Activated CD8-positive, alpha-beta T cell treated with anti-CD3 and anti-CD28 coated beads for 36 hours (primary cell): ENCODE measurements at regions not wholly inside any gene's neighbourhood (a gene's known extent, or its start where the extent isn't known, plus 50 kb on each side); places are given as distances from the start of the nearest gene placed in this dataset.

ENCODE experiments used
- ATAC-seq: fragments of 200-7000 bp; cut with Tn5 transposase; one replicate; pipeline ENCODE4 v1.10.0; 2021; ENCODE audit warnings: mild to moderate bottlenecking, moderate library complexity
- CTCF ChIA-PET: fragments of 350-600 bp; sonication (Branson Sonifier 250); formaldehyde crosslinking; loops from one replicate; lab custom pipeline; 2021; ENCODE audit warnings: antibody characterized with exemption; lab: Charles Lee
- POLR2A ChIA-PET: fragments of 350-600 bp; sonication (Branson Sonifier 250); formaldehyde crosslinking; loops from one replicate; lab custom pipeline; 2021; ENCODE audit warnings: antibody characterized with exemption; lab: Charles Lee
- DNase-seq: peaks from one replicate; pipeline ENCODE4 v3.0.0-alpha.2; 2020
- H3K27ac Mint-ChIP-seq: one replicate; pipeline ENCODE4 v1.8.0; 2021; ENCODE audit warnings: mild to moderate bottlenecking, mixed read lengths
- H3K27me3 Mint-ChIP-seq: one replicate; pipeline ENCODE4 v1.8.0; 2021; ENCODE audit warnings: mixed read lengths
- H3K36me3 Mint-ChIP-seq: one replicate; pipeline ENCODE4 v1.8.0; 2021; ENCODE audit warnings: low read depth, mixed read lengths
- H3K4me1 Mint-ChIP-seq: one replicate; pipeline ENCODE4 v1.8.0; 2021; ENCODE audit warnings: low read depth, mixed read lengths
- H3K4me3 Mint-ChIP-seq: one replicate; pipeline ENCODE4 v1.8.0; 2021; ENCODE audit warnings: mild to moderate bottlenecking, moderate library complexity, mixed read lengths
- H3K9me3 Mint-ChIP-seq: one replicate; pipeline ENCODE4 v1.8.0; 2021; ENCODE audit warnings: mixed read lengths
- intact Hi-C: fragments of 100-400 bp; cut with micrococcal nuclease; formaldehyde crosslinking; loops from one replicate; pipeline ENCODE4 v1.10.0; 2022
- TF ChIP-seq, protein P1 (sequence below): fragments of 200-600 bp; IDR thresholded peaks from one replicate; pipeline ENCODE4 v1.8.0; 2022; ENCODE audit warnings: antibody characterized with exemption, mild to moderate bottlenecking

DNA sequence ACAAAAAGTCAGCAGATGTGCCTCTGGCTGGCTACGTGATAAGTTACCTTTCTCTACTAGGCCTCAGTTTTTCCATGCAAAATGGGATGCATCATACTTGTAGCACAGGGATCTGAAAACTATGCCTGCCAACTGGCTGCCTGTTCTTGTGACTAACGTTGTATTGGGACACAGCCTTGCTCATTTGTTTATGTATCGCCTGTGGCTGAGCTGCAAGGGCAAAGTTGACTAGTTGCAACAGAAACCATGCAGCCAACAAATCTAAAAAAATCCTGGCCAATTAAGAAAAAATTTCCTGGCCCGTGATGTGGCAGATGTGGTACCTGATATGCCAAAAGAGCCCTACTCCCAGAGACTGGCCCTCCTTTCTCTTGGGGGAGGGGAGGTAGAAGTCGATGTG is 131.3 kb downstream of the SEC61B start:
- CTCF ChIA-PET, result no interaction called here
- H3K4me3 Mint-ChIP-seq, result no peak overlapping the region
- POLR2A ChIA-PET, result no interaction called here
- DNase-seq (no peak), ATAC-seq (no peak)
- H3K27me3 Mint-ChIP-seq, result peaks cover 5% of the 10 kb centered on the region
- no peaks in the 10 kb centered on the region for H3K4me1 Mint-ChIP-seq
- TF ChIP-seq, protein P1, sequence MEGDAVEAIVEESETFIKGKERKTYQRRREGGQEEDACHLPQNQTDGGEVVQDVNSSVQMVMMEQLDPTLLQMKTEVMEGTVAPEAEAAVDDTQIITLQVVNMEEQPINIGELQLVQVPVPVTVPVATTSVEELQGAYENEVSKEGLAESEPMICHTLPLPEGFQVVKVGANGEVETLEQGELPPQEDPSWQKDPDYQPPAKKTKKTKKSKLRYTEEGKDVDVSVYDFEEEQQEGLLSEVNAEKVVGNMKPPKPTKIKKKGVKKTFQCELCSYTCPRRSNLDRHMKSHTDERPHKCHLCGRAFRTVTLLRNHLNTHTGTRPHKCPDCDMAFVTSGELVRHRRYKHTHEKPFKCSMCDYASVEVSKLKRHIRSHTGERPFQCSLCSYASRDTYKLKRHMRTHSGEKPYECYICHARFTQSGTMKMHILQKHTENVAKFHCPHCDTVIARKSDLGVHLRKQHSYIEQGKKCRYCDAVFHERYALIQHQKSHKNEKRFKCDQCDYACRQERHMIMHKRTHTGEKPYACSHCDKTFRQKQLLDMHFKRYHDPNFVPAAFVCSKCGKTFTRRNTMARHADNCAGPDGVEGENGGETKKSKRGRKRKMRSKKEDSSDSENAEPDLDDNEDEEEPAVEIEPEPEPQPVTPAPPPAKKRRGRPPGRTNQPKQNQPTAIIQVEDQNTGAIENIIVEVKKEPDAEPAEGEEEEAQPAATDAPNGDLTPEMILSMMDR, result no peak
- H3K27ac Mint-ChIP-seq, result no peak overlapping the region
- H3K9me3 Mint-ChIP-seq, result no peaks in the 10 kb centered on the region
- no peaks in the 10 kb centered on the region for H3K36me3 Mint-ChIP-seq
- intact Hi-C loops, result no loop called here

DNA sequence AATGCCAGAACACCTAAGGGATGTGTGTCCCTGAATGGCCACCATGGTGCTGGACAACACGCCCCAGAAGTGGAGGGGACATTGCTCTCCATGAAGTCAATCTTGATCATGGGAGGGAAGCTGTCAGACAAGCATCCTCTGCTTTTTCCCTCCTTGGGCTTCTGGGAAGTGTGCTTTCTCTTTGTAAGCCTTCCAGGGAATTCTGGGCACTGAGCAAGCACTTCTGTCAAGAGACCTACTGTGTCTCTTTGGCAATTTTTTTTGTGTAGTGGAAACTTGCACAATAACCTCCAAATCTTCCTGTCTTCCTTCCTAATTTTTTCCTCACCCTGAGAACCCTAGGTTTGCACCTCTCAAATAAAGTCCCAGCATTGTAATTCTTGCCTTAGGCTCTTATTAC is 132.0 kb downstream of the SEC61B start:
- Mint-ChIP-seq H3K4me3 (no peak overlapping the region), H3K27ac (no peak overlapping the region), H3K9me3 (no peaks in the 10 kb centered on the region), H3K36me3 (no peaks in the 10 kb centered on the region), H3K4me1 (no peaks in the 10 kb centered on the region), H3K27me3 (peaks cover 8% of the 10 kb centered on the region)
- intact Hi-C loops, result no loop called here
- TF ChIP-seq, protein P1, result no peak
- POLR2A ChIA-PET, result no interaction called here
- CTCF ChIA-PET, result no interaction called here
- no peak for DNase-seq
- ATAC-seq, result no peak

DNA sequence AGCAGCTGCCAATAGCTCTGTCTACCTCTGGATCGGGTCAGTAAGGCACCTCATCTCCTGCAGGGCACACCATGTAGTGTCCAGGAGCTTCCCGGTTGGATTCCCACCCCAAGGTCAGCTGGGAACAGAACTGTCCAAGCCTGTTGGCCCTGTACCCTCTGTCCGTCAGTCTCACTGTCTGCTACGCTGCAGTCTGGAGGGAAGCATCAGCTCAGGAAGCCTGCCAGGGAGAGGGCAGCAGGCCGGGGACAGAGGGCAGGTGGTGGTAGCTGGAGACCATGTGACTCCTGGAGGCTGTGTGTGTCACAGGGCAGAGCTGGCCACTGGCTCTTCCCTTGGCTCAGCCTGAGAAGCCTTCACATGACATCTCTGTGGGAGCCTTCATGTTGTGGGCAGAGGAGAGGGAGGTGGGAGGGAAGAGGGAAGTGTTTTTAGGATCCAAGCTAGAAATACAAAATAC is 134.5 kb downstream of the SEC61B start:
- Mint-ChIP-seq H3K27ac (no peak overlapping the region), H3K4me3 (no peak overlapping the region), H3K36me3 (no peaks in the 10 kb centered on the region), H3K9me3 (no peaks in the 10 kb centered on the region), H3K27me3 (peaks cover 24% of the 10 kb centered on the region), H3K4me1 (no peaks in the 10 kb centered on the region)
- intact Hi-C loops, result no loop called here
- TF ChIP-seq, protein P1, result no peak
- DNase-seq (no peak), ATAC-seq (no peak)
- POLR2A ChIA-PET, result no interaction called here
- CTCF ChIA-PET, result interaction anchor here (0.7 to 1.0 kb wide), 2 partner anchors 9 to 92 kb away, joined by 3 to 4 read pairs; no protein-coding TSS in a partner anchor

DNA sequence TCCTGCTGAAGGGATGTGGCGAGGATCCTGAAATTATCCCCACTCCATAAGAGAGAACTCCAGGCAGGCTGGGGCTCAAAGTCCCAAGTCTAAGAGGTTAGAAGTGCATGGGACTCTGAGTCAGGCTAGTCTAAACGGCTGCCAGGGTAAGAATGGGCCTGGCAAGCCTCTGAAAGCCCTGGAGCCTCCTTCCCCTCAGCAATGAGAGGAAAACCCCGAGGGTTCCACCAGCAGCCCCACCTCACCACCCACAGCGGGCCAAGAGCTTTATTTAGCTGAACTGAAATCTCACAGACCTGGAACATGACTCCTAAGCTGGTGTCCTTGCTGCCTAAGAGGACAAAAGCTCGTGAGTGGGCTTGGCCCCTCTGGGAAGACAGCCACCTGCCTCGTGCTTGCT is 135.5 kb downstream of the SEC61B start:
- ATAC-seq, result no peak
- H3K27ac Mint-ChIP-seq, result no peak overlapping the region
- no peaks in the 10 kb centered on the region for H3K4me1 Mint-ChIP-seq
- H3K9me3 Mint-ChIP-seq, result no peaks in the 10 kb centered on the region
- POLR2A ChIA-PET, result no interaction called here
- CTCF ChIA-PET, result no interaction called here
- intact Hi-C loops, result no loop called here
- no peak overlapping the region for H3K4me3 Mint-ChIP-seq
- no peak for DNase-seq
- TF ChIP-seq, protein P1, result no peak
- H3K27me3 Mint-ChIP-seq, result peaks cover 31% of the 10 kb centered on the region
- no peaks in the 10 kb centered on the region for H3K36me3 Mint-ChIP-seq

DNA sequence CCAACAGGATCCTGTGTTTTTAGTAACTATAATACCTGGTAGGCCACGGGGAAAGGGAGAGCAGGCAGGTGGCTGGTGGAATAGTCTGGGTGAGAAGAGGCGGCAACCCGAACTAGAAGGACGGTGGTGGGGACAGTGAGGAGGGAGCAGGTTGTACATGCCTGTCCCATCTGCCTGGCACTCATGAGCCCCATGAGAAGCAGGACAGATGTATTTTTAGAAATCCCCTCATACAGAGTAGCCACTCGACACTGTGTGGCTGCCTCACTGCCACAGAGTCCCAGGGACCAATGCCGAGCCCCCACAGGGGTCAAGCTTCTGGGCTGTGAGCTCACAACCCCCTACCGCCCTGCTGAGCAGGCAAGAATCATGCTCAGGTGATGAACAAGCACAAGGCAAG is 136.6 kb downstream of the SEC61B start:
- CTCF ChIA-PET, result no interaction called here
- Mint-ChIP-seq H3K36me3 (no peaks in the 10 kb centered on the region), H3K9me3 (no peaks in the 10 kb centered on the region), H3K27me3 (peaks cover 30% of the 10 kb centered on the region), H3K4me1 (no peaks in the 10 kb centered on the region), H3K4me3 (no peak overlapping the region), H3K27ac (no peak overlapping the region)
- intact Hi-C loops, result no loop called here
- TF ChIP-seq, protein P1, result no peak
- ATAC-seq, result no peak
- DNase-seq, result no peak
- POLR2A ChIA-PET, result no interaction called here
